Astrocyte of the cerebellum (primary cell): ENCODE measurements at regions not wholly inside any gene's neighbourhood (a gene's known extent, or its start where the extent isn't known, plus 50 kb on each side); places are given as distances from the start of the nearest gene placed in this dataset.

ENCODE experiments used
- DNase-seq: peaks from one replicate; pipeline ENCODE4 v3.0.0-alpha.2; 2011; ENCODE audit warnings: low read depth
- H3K4me3 ChIP-seq: 2 replicates; pipeline ENCODE4 v1.5.1; 2011; ENCODE audit warnings: mild to moderate bottlenecking, low read depth, low read length, moderate library complexity
- CTCF ChIP-seq: IDR thresholded peaks from 2 replicates; pipeline ENCODE4 v1.5.1; 2012; ENCODE audit warnings: low read length, low read depth, moderate library complexity, mild to moderate bottlenecking; ENCODE audit errors: missing control alignments
- in situ Hi-C: cut with HindIII; loops from 2 replicates; pipeline ENCODE4 v1.10.0; 2017; ENCODE audit warnings: low sequenced_read_pairs

- in situ Hi-C loops, result no loop called here
- DNase-seq, result no peak
- TF ChIP-seq CTCF, result no peak
- H3K4me3 ChIP-seq, result no peak overlapping the region
These were observed 237.5 kb upstream of the NLRP1 start for GRCh38 chr17:5821803-5822202.

- TF ChIP-seq CTCF, result no peak
- no peak overlapping the region for H3K4me3 ChIP-seq
- in situ Hi-C loops, result no loop called here
- no peak for DNase-seq
These were observed 238.2 kb upstream of the NLRP1 start for GRCh38 chr17:5822281-5823060.

- in situ Hi-C loops, result no loop called here
- DNase-seq, result no peak
- H3K4me3 ChIP-seq, result no peak overlapping the region
- TF ChIP-seq CTCF, result no peak
These were observed 238.9 kb upstream of the NLRP1 start for GRCh38 chr17:5823219-5823618.

- DNase-seq, result no peak
- TF ChIP-seq CTCF, result no peak
- no peak overlapping the region for H3K4me3 ChIP-seq
- in situ Hi-C loops, result no loop called here
These were observed 241.5 kb upstream of the NLRP1 start for GRCh38 chr17:5825717-5826330.

GRCh38 chr17:5826384-5826783 lies 242.1 kb upstream of the NLRP1 start:
- no peak for DNase-seq
- TF ChIP-seq CTCF, result no peak
- H3K4me3 ChIP-seq, result no peak overlapping the region
- in situ Hi-C loops, result no loop called here

- TF ChIP-seq CTCF, result no peak
- no peak for DNase-seq
- H3K4me3 ChIP-seq, result no peak overlapping the region
- in situ Hi-C loops, result no loop called here
These were observed 239.3 kb upstream of the WSCD1 start for GRCh38 chr17:5830921-5831320.
